ENCODE measurements at regions not wholly inside any gene's neighbourhood (a gene's known extent, or its start where the extent isn't known, plus 50 kb on each side); places are given as distances from the start of the nearest gene placed in this dataset.

DNA sequence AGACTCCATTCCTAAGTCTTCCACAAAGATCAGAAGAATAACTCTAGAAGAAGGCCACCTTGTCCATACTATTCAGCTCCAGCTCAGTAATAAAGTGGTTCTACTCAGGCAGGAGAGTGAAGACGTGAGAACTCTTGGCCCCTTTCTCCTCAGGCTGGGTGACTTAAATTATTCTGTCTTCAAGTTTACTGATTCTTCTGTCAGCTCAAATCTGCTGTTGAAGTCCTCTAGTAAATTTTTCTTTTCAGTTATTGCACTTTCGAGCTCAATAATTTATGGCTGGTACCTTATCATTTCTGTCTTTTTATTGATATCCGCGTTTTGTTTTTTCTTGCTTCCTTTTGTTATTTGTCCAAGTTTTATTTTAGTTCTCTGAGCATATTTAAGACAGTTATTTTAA is 922.3 kb upstream of the PCDH9 start:
- no TSS peak for BruUV-seq (replicated peaks)
- no peaks in the 10 kb centered on the region for H3K9me2 ChIP-seq (replicated peaks; ENCODE audit: low read length)
- no peak overlapping the region for H3K4me2 ChIP-seq (ENCODE audit: low read length)
- no peaks in the 10 kb centered on the region for H4K20me1 ChIP-seq (ENCODE audit: low read length)
- ATAC-seq (no peak), DNase-seq (no peak)
- no peaks in the 10 kb centered on the region for H3K36me3 ChIP-seq (ENCODE audit: low read depth, low read length)
- H3K9ac ChIP-seq (ENCODE audit: low read length) = no peak overlapping the region
- no peaks in the 10 kb centered on the region for H3K9me3 ChIP-seq (ENCODE audit: low read length)
- intact Hi-C loops (cut with micrococcal nuclease) = no loop called here
- no peak overlapping the region for H3K27ac ChIP-seq (ENCODE audit: low read length)
- H3K4me1 ChIP-seq (ENCODE audit: insufficient read depth, low read length) = no peaks in the 10 kb centered on the region
- no peaks in the 10 kb centered on the region for H3K27me3 ChIP-seq (ENCODE audit: low read length)
- CTCF ChIA-PET = interaction anchor here (0.7 kb wide), 1 partner anchor 1379 kb away, joined by 4 read pairs; no protein-coding TSS in a partner anchor
- POLR2A ChIA-PET (ENCODE audit: unreplicated experiment) = no interaction called here
- H3K4me3 ChIP-seq (ENCODE audit: low read length) = no peak overlapping the region
- no peaks in the 10 kb centered on the region for H3F3A ChIP-seq (ENCODE audit: low read length, unreplicated experiment)
- H2AFZ ChIP-seq (ENCODE audit: low read length) = no peak overlapping the region
- TF ChIP-seq EZH2 (IDR thresholded peaks at IDR 0.05; ENCODE audit: low read length, unreplicated experiment) (no peak), EZH2phosphoT487 (IDR thresholded peaks at IDR 0.05; ENCODE audit: borderline replicate concordance, low read length) (no peak)
- TF ChIP-seq, protein P1, sequence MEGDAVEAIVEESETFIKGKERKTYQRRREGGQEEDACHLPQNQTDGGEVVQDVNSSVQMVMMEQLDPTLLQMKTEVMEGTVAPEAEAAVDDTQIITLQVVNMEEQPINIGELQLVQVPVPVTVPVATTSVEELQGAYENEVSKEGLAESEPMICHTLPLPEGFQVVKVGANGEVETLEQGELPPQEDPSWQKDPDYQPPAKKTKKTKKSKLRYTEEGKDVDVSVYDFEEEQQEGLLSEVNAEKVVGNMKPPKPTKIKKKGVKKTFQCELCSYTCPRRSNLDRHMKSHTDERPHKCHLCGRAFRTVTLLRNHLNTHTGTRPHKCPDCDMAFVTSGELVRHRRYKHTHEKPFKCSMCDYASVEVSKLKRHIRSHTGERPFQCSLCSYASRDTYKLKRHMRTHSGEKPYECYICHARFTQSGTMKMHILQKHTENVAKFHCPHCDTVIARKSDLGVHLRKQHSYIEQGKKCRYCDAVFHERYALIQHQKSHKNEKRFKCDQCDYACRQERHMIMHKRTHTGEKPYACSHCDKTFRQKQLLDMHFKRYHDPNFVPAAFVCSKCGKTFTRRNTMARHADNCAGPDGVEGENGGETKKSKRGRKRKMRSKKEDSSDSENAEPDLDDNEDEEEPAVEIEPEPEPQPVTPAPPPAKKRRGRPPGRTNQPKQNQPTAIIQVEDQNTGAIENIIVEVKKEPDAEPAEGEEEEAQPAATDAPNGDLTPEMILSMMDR (conservative IDR thresholded peaks at IDR 0.05; ENCODE audit: low read depth, low read length) = no peak
- no peaks in the 10 kb centered on the region for H3K79me2 ChIP-seq (ENCODE audit: low read length)

DNA sequence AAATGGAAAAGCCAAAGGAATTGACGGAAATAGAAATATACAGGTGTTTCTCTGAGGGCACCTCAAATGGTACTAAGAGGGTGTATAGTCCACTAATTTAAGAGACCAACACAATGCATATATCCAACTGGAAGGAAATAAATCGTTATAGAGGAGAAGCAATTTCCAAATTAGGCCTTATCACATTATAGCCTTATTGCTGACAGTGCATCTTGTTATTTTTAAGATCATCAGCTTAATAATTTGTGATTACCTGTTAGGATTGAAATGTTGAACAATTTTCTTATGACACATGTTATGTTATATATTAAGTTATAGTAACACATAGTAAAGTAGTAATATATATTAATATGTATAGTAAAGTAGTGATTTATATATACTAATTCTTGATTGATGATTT is 915.7 kb upstream of the PCDH9 start:
- no peak for DNase-seq
- CTCF ChIA-PET = no interaction called here
- H3K4me3 ChIP-seq (ENCODE audit: low read length) = no peak overlapping the region
- H3K9ac ChIP-seq (ENCODE audit: low read length) = no peak overlapping the region
- no peak overlapping the region for H2AFZ ChIP-seq (ENCODE audit: low read length)
- H3K79me2 ChIP-seq (ENCODE audit: low read length) = no peaks in the 10 kb centered on the region
- no peaks in the 10 kb centered on the region for H3K9me3 ChIP-seq (ENCODE audit: low read length)
- no peak overlapping the region for H3K4me2 ChIP-seq (ENCODE audit: low read length)
- no peaks in the 10 kb centered on the region for H3K4me1 ChIP-seq (ENCODE audit: insufficient read depth, low read length)
- no peaks in the 10 kb centered on the region for H3K9me2 ChIP-seq (replicated peaks; ENCODE audit: low read length)
- H3F3A ChIP-seq (ENCODE audit: low read length, unreplicated experiment) = no peaks in the 10 kb centered on the region
- no peak for ATAC-seq
- intact Hi-C loops (cut with micrococcal nuclease) = no loop called here
- POLR2A ChIA-PET (ENCODE audit: unreplicated experiment) = no interaction called here
- no peaks in the 10 kb centered on the region for H4K20me1 ChIP-seq (ENCODE audit: low read length)
- BruUV-seq (replicated peaks) = no TSS peak
- H3K27ac ChIP-seq (ENCODE audit: low read length) = no peak overlapping the region
- H3K27me3 ChIP-seq (ENCODE audit: low read length) = no peaks in the 10 kb centered on the region
- H3K36me3 ChIP-seq (ENCODE audit: low read depth, low read length) = no peaks in the 10 kb centered on the region
- TF ChIP-seq, protein P1 (conservative IDR thresholded peaks at IDR 0.05; ENCODE audit: low read depth, low read length) = no peak
- TF ChIP-seq EZH2 (IDR thresholded peaks at IDR 0.05; ENCODE audit: low read length, unreplicated experiment) (no peak), EZH2phosphoT487 (IDR thresholded peaks at IDR 0.05; ENCODE audit: borderline replicate concordance, low read length) (no peak)

DNA sequence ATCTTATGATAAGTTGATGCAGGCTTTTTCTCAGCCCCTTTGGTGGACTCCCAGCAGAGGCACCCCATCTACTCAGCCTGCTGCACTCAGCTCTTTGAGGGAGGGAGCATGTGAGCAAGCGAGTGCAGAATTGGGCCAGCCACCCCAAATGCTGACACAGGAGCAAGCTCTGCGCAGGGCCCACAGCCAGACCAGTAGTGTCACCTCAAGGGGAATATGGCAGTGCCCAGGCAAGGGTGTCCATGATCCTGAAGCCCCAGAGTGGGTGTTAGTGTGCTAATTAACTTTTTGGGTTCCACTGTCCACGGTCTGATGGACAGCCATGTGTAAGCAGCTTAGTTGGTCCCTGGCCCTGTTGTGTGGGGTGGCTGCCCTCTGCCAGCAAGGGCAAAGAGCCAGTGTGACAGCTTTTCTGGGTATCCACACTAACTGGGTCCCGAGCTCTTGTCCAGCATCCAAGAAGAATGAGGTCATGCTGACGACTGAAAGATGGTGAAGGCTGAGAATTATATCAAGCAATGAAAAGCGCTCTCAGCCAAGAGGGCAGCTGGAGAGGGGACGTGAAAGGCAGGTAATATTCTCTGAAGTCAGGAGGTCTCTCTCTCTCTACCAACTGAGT is 898.3 kb upstream of the PCDH9 start:
- no peaks in the 10 kb centered on the region for H3K9me2 ChIP-seq (replicated peaks; ENCODE audit: low read length)
- no peak overlapping the region for H3K27ac ChIP-seq (ENCODE audit: low read length)
- no peaks in the 10 kb centered on the region for H4K20me1 ChIP-seq (ENCODE audit: low read length)
- no peak for ATAC-seq
- H2AFZ ChIP-seq (ENCODE audit: low read length) = no peak overlapping the region
- no peaks in the 10 kb centered on the region for H3K27me3 ChIP-seq (ENCODE audit: low read length)
- H3K36me3 ChIP-seq (ENCODE audit: low read depth, low read length) = no peaks in the 10 kb centered on the region
- BruUV-seq (replicated peaks) = no TSS peak
- TF ChIP-seq, protein P1 (conservative IDR thresholded peaks at IDR 0.05; ENCODE audit: low read depth, low read length) = no peak
- H3K4me1 ChIP-seq (ENCODE audit: insufficient read depth, low read length) = no peaks in the 10 kb centered on the region
- intact Hi-C loops (cut with micrococcal nuclease) = no loop called here
- ChIA-PET CTCF (no interaction called here), POLR2A (ENCODE audit: unreplicated experiment) (no interaction called here)
- DNase-seq = no peak
- H3K9me3 ChIP-seq (ENCODE audit: low read length) = no peaks in the 10 kb centered on the region
- H3K4me2 ChIP-seq (ENCODE audit: low read length) = no peak overlapping the region
- no peak overlapping the region for H3K4me3 ChIP-seq (ENCODE audit: low read length)
- H3F3A ChIP-seq (ENCODE audit: low read length, unreplicated experiment) = no peaks in the 10 kb centered on the region
- H3K79me2 ChIP-seq (ENCODE audit: low read length) = no peaks in the 10 kb centered on the region
- no peak overlapping the region for H3K9ac ChIP-seq (ENCODE audit: low read length)

Measured in PC-3 (cell line).